Renal pelvis (tissue), 1 donor: ENCODE measurements at regions not wholly inside any gene's neighbourhood (a gene's known extent, or its start where the extent isn't known, plus 50 kb on each side); places are given as distances from the start of the nearest gene placed in this dataset.

Source experiments
- DNase-seq: peaks from one replicate; pipeline ENCODE4 v3.0.0-alpha.2; 2013

GRCh38 chr3:181859518-181859917 is 147.8 kb downstream of the SOX2 start:
- DNase-seq: no peak

- no peak for DNase-seq
These were observed 148.5 kb downstream of the SOX2 start for GRCh38 chr3:181860235-181860634.

- DNase-seq: no peak
These were observed 150.8 kb downstream of the SOX2 start for GRCh38 chr3:181862502-181862901.

GRCh38 chr3:181868576-181869082 is 156.9 kb downstream of the SOX2 start:
- DNase-seq: no peak

- DNase-seq: no peak
These were observed 161.2 kb downstream of the SOX2 start for GRCh38 chr3:181872887-181873286.

GRCh38 chr3:181879926-181880325 is 168.2 kb downstream of the SOX2 start:
- DNase-seq: no peak

- DNase-seq: no peak
These were observed 168.6 kb downstream of the SOX2 start for GRCh38 chr3:181880331-181880730.

- no peak for DNase-seq
These were observed 170.0 kb downstream of the SOX2 start for GRCh38 chr3:181881749-181882148.

GRCh38 chr3:181885868-181886630 is 174.3 kb downstream of the SOX2 start:
- DNase-seq: no peak

GRCh38 chr3:181886676-181887075 is 175.0 kb downstream of the SOX2 start:
- DNase-seq: no peak

- DNase-seq: no peak
These were observed 176.0 kb downstream of the SOX2 start for GRCh38 chr3:181887685-181888084.

GRCh38 chr3:181888234-181888633 is 176.5 kb downstream of the SOX2 start:
- no peak for DNase-seq

GRCh38 chr3:181892848-181893247 is 181.1 kb downstream of the SOX2 start:
- DNase-seq: no peak

GRCh38 chr3:181896605-181897004 is 184.9 kb downstream of the SOX2 start:
- DNase-seq: no peak

- no peak for DNase-seq
These were observed 188.0 kb downstream of the SOX2 start for GRCh38 chr3:181899702-181900101.

GRCh38 chr3:181901626-181902025 is 189.9 kb downstream of the SOX2 start:
- no peak for DNase-seq

GRCh38 chr3:181906338-181906737 is 194.6 kb downstream of the SOX2 start:
- DNase-seq: no peak

GRCh38 chr3:181909241-181909640 is 197.5 kb downstream of the SOX2 start:
- DNase-seq: no peak

GRCh38 chr3:181912384-181912783 is 200.7 kb downstream of the SOX2 start:
- DNase-seq: no peak

- no peak for DNase-seq
These were observed 201.5 kb downstream of the SOX2 start for GRCh38 chr3:181913254-181913653.

GRCh38 chr3:181915551-181915950 is 203.8 kb downstream of the SOX2 start:
- no peak for DNase-seq

GRCh38 chr3:181916013-181916412 is 204.3 kb downstream of the SOX2 start:
- no peak for DNase-seq

- no peak for DNase-seq
These were observed 205.3 kb downstream of the SOX2 start for GRCh38 chr3:181917027-181917426.

- no peak for DNase-seq
These were observed 207.7 kb downstream of the SOX2 start for GRCh38 chr3:181919375-181919774.
